ENCODE measurements at regions not wholly inside any gene's neighbourhood (a gene's known extent, or its start where the extent isn't known, plus 50 kb on each side); places are given as distances from the start of the nearest gene placed in this dataset.

DNA sequence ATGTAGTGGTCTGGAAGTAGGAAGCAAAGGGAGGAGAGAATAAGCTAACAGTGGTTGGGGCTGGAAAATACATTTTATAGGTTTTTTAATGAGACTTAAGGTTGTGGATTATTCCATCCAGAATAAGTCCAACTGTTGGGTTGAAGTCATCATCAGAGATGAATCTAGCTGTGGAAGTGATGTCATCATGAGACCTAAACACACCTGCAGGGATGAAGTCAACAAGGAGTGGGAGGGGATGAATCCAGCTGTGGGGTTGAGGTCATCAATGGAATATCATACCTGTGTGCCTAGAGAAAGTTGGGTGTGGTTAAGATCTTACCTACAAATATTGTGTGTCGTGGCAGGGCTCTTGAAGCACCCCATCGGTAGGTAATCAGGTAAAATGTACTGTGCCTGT, 730.7 kb downstream of the RFPL4B start:
- H3K9me3 ChIP-seq (ENCODE audit: control insufficient read depth, low read length): no peaks in the 10 kb centered on the region
- no peak overlapping the region for H3K4me3 ChIP-seq (ENCODE audit: insufficient read depth in 1 of 2, low read depth in 1 of 2, low read length in 2 of 2)
- H3K4ac ChIP-seq (ENCODE audit: low read depth in 1 of 2, low read length in 2 of 2): no peak overlapping the region
- no peak for DNase-seq
- H4K8ac ChIP-seq (ENCODE audit: low read length): no peak overlapping the region
- H3K9ac ChIP-seq (ENCODE audit: low read length): no peak overlapping the region
- no peak overlapping the region for H3K4me2 ChIP-seq (ENCODE audit: low read length, poor library complexity, severe bottlenecking)
- H3K4me1 ChIP-seq (ENCODE audit: control insufficient read depth, insufficient read depth, low read depth, low read length): no peaks in the 10 kb centered on the region
- no peaks in the 10 kb centered on the region for H3K27me3 ChIP-seq (ENCODE audit: control insufficient read depth in 1 of 2, insufficient read depth in 1 of 2, low read length in 2 of 2)
- H3K27ac ChIP-seq (ENCODE audit: low read length, poor library complexity, severe bottlenecking): no peak overlapping the region
- H2AK5ac ChIP-seq (ENCODE audit: low read length, severe bottlenecking): no peak overlapping the region
- no peak overlapping the region for H2BK5ac ChIP-seq (ENCODE audit: low read depth, low read length, poor library complexity, severe bottlenecking)
- H3K18ac ChIP-seq (ENCODE audit: low read depth in 1 of 2, low read length in 2 of 2): peak overlapping the region in 1 of 2 experiments; percentile 12
- H2AFZ ChIP-seq (ENCODE audit: low read depth, low read length): no peak overlapping the region
- H2BK12ac ChIP-seq (ENCODE audit: low read length in 2 of 2): peak overlapping the region in 1 of 2 experiments; percentile 31
- 96% methylated on average over 2 of the region's 2 CpGs for WGBS
- no peak overlapping the region for H3K23ac ChIP-seq (ENCODE audit: low read length in 2 of 2)
- H3K36me3 ChIP-seq (ENCODE audit: control insufficient read depth in 1 of 2, insufficient read depth in 2 of 2, low read depth in 1 of 2, low read length in 2 of 2): no peaks in the 10 kb centered on the region
- no peaks in the 10 kb centered on the region for H3K79me1 ChIP-seq (replicated peaks; ENCODE audit: low read length, poor library complexity, severe bottlenecking)
- H4K91ac ChIP-seq (ENCODE audit: low read length): no peak overlapping the region
- H2BK120ac ChIP-seq (ENCODE audit: low read depth, low read length): no peak overlapping the region
- peak overlapping the region in 1 of 2 experiments; percentile 15 for H3K14ac ChIP-seq (ENCODE audit: low read length in 2 of 2)
- no peak overlapping the region for H2BK15ac ChIP-seq (ENCODE audit: low read depth, poor library complexity, severe bottlenecking)

DNA sequence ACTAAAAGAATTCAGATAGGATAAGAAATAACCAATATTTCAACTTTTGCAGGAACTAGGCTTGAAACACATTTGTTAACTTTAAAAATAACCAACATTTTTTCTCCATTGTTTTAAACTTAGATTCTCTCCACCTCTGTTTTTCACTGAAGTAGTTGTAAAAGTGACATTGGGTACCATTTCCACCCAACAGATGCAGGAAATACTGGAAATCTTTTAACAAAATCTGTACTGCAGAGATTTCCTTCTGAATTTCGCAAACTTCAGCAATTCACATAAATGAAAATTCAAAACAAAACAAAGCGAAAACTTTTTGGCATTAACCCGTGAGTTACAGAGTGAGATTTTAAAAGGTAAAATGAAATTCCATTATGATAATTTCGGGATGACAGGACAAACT, 731.7 kb downstream of the RFPL4B start:
- Histone ChIP-seq H3K23ac (ENCODE audit: low read length in 2 of 2) (no peak overlapping the region), H3K27ac (ENCODE audit: low read length, poor library complexity, severe bottlenecking) (no peak overlapping the region), H2BK120ac (ENCODE audit: low read depth, low read length) (no peak overlapping the region), H2BK15ac (ENCODE audit: low read depth, poor library complexity, severe bottlenecking) (no peak overlapping the region), H2BK12ac (ENCODE audit: low read length in 2 of 2) (no peak overlapping the region), H2AFZ (ENCODE audit: low read depth, low read length) (no peak overlapping the region), H3K14ac (ENCODE audit: low read length in 2 of 2) (no peak overlapping the region), H3K9me3 (ENCODE audit: control insufficient read depth, low read length) (no peaks in the 10 kb centered on the region), H3K18ac (ENCODE audit: low read depth in 1 of 2, low read length in 2 of 2) (no peak overlapping the region), H3K4me3 (ENCODE audit: insufficient read depth in 1 of 2, low read depth in 1 of 2, low read length in 2 of 2) (no peak overlapping the region), H3K4me1 (ENCODE audit: control insufficient read depth, insufficient read depth, low read depth, low read length) (no peaks in the 10 kb centered on the region), H3K36me3 (ENCODE audit: control insufficient read depth in 1 of 2, insufficient read depth in 2 of 2, low read depth in 1 of 2, low read length in 2 of 2) (no peaks in the 10 kb centered on the region), H4K91ac (ENCODE audit: low read length) (no peak overlapping the region), H3K4me2 (ENCODE audit: low read length, poor library complexity, severe bottlenecking) (no peak overlapping the region), H3K79me1 (replicated peaks; ENCODE audit: low read length, poor library complexity, severe bottlenecking) (no peaks in the 10 kb centered on the region), H2BK5ac (ENCODE audit: low read depth, low read length, poor library complexity, severe bottlenecking) (no peak overlapping the region), H2AK5ac (ENCODE audit: low read length, severe bottlenecking) (no peak overlapping the region), H4K8ac (ENCODE audit: low read length) (no peak overlapping the region), H3K9ac (ENCODE audit: low read length) (no peak overlapping the region), H3K27me3 (ENCODE audit: control insufficient read depth in 1 of 2, insufficient read depth in 1 of 2, low read length in 2 of 2) (no peaks in the 10 kb centered on the region), H3K4ac (ENCODE audit: low read depth in 1 of 2, low read length in 2 of 2) (no peak overlapping the region)
- no peak for DNase-seq
- WGBS: 90% methylated on average over 3 of the region's 4 CpGs

DNA sequence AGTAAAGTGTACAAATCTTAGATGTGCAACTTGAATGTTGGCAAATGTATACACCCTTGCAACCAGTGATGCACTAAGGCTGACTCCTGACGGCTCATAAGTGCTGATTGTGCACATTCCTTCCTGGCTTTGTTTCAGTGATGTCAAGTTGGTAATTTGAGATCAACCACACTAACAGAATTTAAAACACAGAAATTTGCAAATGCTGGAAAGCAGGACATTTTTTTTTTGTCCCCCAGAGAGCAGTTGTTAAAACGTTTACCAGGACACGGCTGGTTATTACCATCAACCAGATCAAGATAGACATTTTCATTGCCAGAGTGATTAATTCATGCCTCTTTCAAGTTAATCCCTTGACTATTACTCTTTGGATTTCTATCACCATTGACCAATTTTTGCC, 735.6 kb downstream of the RFPL4B start:
- Histone ChIP-seq H3K27ac (ENCODE audit: low read length, poor library complexity, severe bottlenecking) (no peak overlapping the region), H3K27me3 (ENCODE audit: control insufficient read depth in 1 of 2, insufficient read depth in 1 of 2, low read length in 2 of 2) (no peaks in the 10 kb centered on the region), H3K4me2 (ENCODE audit: low read length, poor library complexity, severe bottlenecking) (no peak overlapping the region), H4K91ac (ENCODE audit: low read length) (no peak overlapping the region), H3K9ac (ENCODE audit: low read length) (no peak overlapping the region), H3K4me1 (ENCODE audit: control insufficient read depth, insufficient read depth, low read depth, low read length) (no peaks in the 10 kb centered on the region), H3K79me1 (replicated peaks; ENCODE audit: low read length, poor library complexity, severe bottlenecking) (no peaks in the 10 kb centered on the region), H3K14ac (ENCODE audit: low read length in 2 of 2) (no peak overlapping the region), H2BK120ac (ENCODE audit: low read depth, low read length) (no peak overlapping the region), H3K36me3 (ENCODE audit: control insufficient read depth in 1 of 2, insufficient read depth in 2 of 2, low read depth in 1 of 2, low read length in 2 of 2) (no peaks in the 10 kb centered on the region), H2BK5ac (ENCODE audit: low read depth, low read length, poor library complexity, severe bottlenecking) (no peak overlapping the region), H2AFZ (ENCODE audit: low read depth, low read length) (no peak overlapping the region), H2BK12ac (ENCODE audit: low read length in 2 of 2) (no peak overlapping the region), H3K9me3 (ENCODE audit: control insufficient read depth, low read length) (no peaks in the 10 kb centered on the region), H4K8ac (ENCODE audit: low read length) (no peak overlapping the region), H3K4me3 (ENCODE audit: insufficient read depth in 1 of 2, low read depth in 1 of 2, low read length in 2 of 2) (no peak overlapping the region), H3K23ac (ENCODE audit: low read length in 2 of 2) (no peak overlapping the region), H3K18ac (ENCODE audit: low read depth in 1 of 2, low read length in 2 of 2) (no peak overlapping the region), H2AK5ac (ENCODE audit: low read length, severe bottlenecking) (no peak overlapping the region), H3K4ac (ENCODE audit: low read depth in 1 of 2, low read length in 2 of 2) (no peak overlapping the region), H2BK15ac (ENCODE audit: low read depth, poor library complexity, severe bottlenecking) (no peak overlapping the region)
- 11% methylated on average over 3 of the region's 3 CpGs for WGBS
- DNase-seq: no peak

DNA sequence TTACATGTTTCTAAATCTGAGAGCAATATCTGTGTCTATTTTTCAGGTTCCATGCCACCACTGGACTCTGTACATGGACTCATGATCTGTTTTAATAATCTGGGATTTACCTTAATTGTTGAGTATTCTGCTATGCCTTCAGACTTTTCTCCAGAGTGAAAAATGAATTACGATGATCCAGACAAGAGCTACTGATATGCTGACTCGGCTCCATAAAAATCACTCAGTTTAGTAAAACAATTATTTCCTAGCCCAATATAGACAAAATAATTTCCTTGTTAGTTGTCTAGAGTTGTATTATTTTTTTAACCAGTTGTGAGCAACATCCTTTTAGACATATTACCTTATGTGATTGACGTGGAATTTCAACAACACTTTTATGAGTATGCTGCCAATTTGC, 736.8 kb downstream of the RFPL4B start:
- H3K18ac ChIP-seq (ENCODE audit: low read depth in 1 of 2, low read length in 2 of 2): no peak overlapping the region
- H2AFZ ChIP-seq (ENCODE audit: low read depth, low read length): no peak overlapping the region
- no peak overlapping the region for H4K91ac ChIP-seq (ENCODE audit: low read length)
- WGBS: 100% methylated on average over 1 of the region's 3 CpGs
- H2BK120ac ChIP-seq (ENCODE audit: low read depth, low read length): no peak overlapping the region
- H3K36me3 ChIP-seq (ENCODE audit: control insufficient read depth in 1 of 2, insufficient read depth in 2 of 2, low read depth in 1 of 2, low read length in 2 of 2): no peaks in the 10 kb centered on the region
- H3K4me3 ChIP-seq (ENCODE audit: insufficient read depth in 1 of 2, low read depth in 1 of 2, low read length in 2 of 2): no peak overlapping the region
- H3K9me3 ChIP-seq (ENCODE audit: control insufficient read depth, low read length): no peaks in the 10 kb centered on the region
- H3K14ac ChIP-seq (ENCODE audit: low read length in 2 of 2): no peak overlapping the region
- no peak overlapping the region for H3K9ac ChIP-seq (ENCODE audit: low read length)
- no peaks in the 10 kb centered on the region for H3K4me1 ChIP-seq (ENCODE audit: control insufficient read depth, insufficient read depth, low read depth, low read length)
- no peaks in the 10 kb centered on the region for H3K27me3 ChIP-seq (ENCODE audit: control insufficient read depth in 1 of 2, insufficient read depth in 1 of 2, low read length in 2 of 2)
- H2BK12ac ChIP-seq (ENCODE audit: low read length in 2 of 2): no peak overlapping the region
- no peaks in the 10 kb centered on the region for H3K79me1 ChIP-seq (replicated peaks; ENCODE audit: low read length, poor library complexity, severe bottlenecking)
- H2BK5ac ChIP-seq (ENCODE audit: low read depth, low read length, poor library complexity, severe bottlenecking): no peak overlapping the region
- H4K8ac ChIP-seq (ENCODE audit: low read length): no peak overlapping the region
- DNase-seq: no peak
- no peak overlapping the region for H3K4me2 ChIP-seq (ENCODE audit: low read length, poor library complexity, severe bottlenecking)
- H3K27ac ChIP-seq (ENCODE audit: low read length, poor library complexity, severe bottlenecking): no peak overlapping the region
- H3K4ac ChIP-seq (ENCODE audit: low read depth in 1 of 2, low read length in 2 of 2): no peak overlapping the region
- H2AK5ac ChIP-seq (ENCODE audit: low read length, severe bottlenecking): no peak overlapping the region
- no peak overlapping the region for H2BK15ac ChIP-seq (ENCODE audit: low read depth, poor library complexity, severe bottlenecking)
- no peak overlapping the region for H3K23ac ChIP-seq (ENCODE audit: low read length in 2 of 2)

Measured in mesenchymal stem cell (in vitro differentiated cells and primary cell).